ENCODE measurements at regions not wholly inside any gene's neighbourhood (a gene's known extent, or its start where the extent isn't known, plus 50 kb on each side); places are given as distances from the start of the nearest gene placed in this dataset.

GRCh38 chr3:153285194-153285641 is 123.2 kb downstream of the RAP2B start:
- no peak for DNase-seq (ENCODE audit: low spot score)

GRCh38 chr3:153285982-153286381 is 124.0 kb downstream of the RAP2B start:
- DNase-seq (ENCODE audit: low spot score), result no peak
- TF ChIP-seq CTCF (IDR thresholded peaks at IDR 0.05; ENCODE audit: extremely low read depth, missing control alignments), result no peak

More at GRCh38 chr3:153285194-153285641, 123.2 kb downstream of the RAP2B start:
- no peak for TF ChIP-seq CTCF (IDR thresholded peaks at IDR 0.05; ENCODE audit: extremely low read depth, missing control alignments)

GRCh38 chr3:153287017-153287416 is 125.0 kb downstream of the RAP2B start:
- no peak for TF ChIP-seq CTCF (IDR thresholded peaks at IDR 0.05; ENCODE audit: extremely low read depth, missing control alignments)
- DNase-seq (ENCODE audit: low spot score), result no peak

GRCh38 chr3:153289334-153289808 is 127.3 kb downstream of the RAP2B start:
- no peak for DNase-seq (ENCODE audit: low spot score)
- no peak for TF ChIP-seq CTCF (IDR thresholded peaks at IDR 0.05; ENCODE audit: extremely low read depth, missing control alignments)

GRCh38 chr3:153290268-153291015 is 128.4 kb downstream of the RAP2B start:
- no peak for TF ChIP-seq CTCF (IDR thresholded peaks at IDR 0.05; ENCODE audit: extremely low read depth, missing control alignments)

GRCh38 chr3:153291059-153291685 is 129.1 kb downstream of the RAP2B start:
- no peak for DNase-seq (ENCODE audit: low spot score)
- TF ChIP-seq CTCF (IDR thresholded peaks at IDR 0.05; ENCODE audit: extremely low read depth, missing control alignments), result no peak

More at GRCh38 chr3:153290268-153291015, 128.4 kb downstream of the RAP2B start:
- DNase-seq (ENCODE audit: low spot score), result no peak

GRCh38 chr3:153293265-153293664 is 131.2 kb downstream of the RAP2B start:
- no peak for DNase-seq (ENCODE audit: low spot score)
- no peak for TF ChIP-seq CTCF (IDR thresholded peaks at IDR 0.05; ENCODE audit: extremely low read depth, missing control alignments)
